ENCODE measurements at regions not wholly inside any gene's neighbourhood (a gene's known extent, or its start where the extent isn't known, plus 50 kb on each side); places are given as distances from the start of the nearest gene placed in this dataset.

GRCh38 chr4:187307131-187307530 lies 583.5 kb upstream of the FAT1 start:
- dilution Hi-C loops (cut with MboI; ENCODE audit: extremely low pct_ligation_motif_present, low sequenced_read_pairs) = no loop called here
- peak overlapping the region; percentile 74 for H3K27ac ChIP-seq (ENCODE audit: control insufficient read depth, insufficient read depth, low read length)
- peak overlapping the region; percentile 51 for H2AFZ ChIP-seq (ENCODE audit: control insufficient read depth, low read length)
- FAIRE-seq (peak; percentile 91), DNase-seq (ENCODE audit: low read depth, low spot score) (peak; percentile 68)
- peak overlapping the region in 2 of 3 experiments; percentile 36 to 51 for H3K4me3 ChIP-seq (ENCODE audit: control insufficient read depth in 2 of 3, extremely low read depth in 1 of 3, insufficient read depth in 2 of 3, low read depth in 1 of 3, low read length in 3 of 3)
- H3K9me1 ChIP-seq (ENCODE audit: control insufficient read depth, extremely low read depth, insufficient read depth, low read length) = no peaks in the 10 kb centered on the region
- peaks cover 32% of the 10 kb centered on the region for H3K4me1 ChIP-seq (ENCODE audit: control insufficient read depth, extremely low read depth, insufficient read depth, low read length)
- no peak overlapping the region for H3K9ac ChIP-seq (ENCODE audit: control insufficient read depth, extremely low read depth, insufficient read depth, low read length)
- H3K4me2 ChIP-seq (ENCODE audit: control insufficient read depth, extremely low read depth, insufficient read depth, low read depth, low read length) = peak overlapping the region; percentile 65
- peaks cover 0 to 1% of the 10 kb centered on the region in 2 experiments for H3K36me3 ChIP-seq (ENCODE audit: control insufficient read depth in 2 of 2, extremely low read depth in 1 of 2, insufficient read depth in 2 of 2, low read length in 2 of 2)
- H3K79me2 ChIP-seq (ENCODE audit: control insufficient read depth, insufficient read depth, low read length) = no peaks in the 10 kb centered on the region
- no peaks in the 10 kb centered on the region for H3K9me3 ChIP-seq (ENCODE audit: control insufficient read depth, low read depth, low read length)
- H3K27me3 ChIP-seq (ENCODE audit: control insufficient read depth, extremely low read depth, insufficient read depth, low read length) = no peaks in the 10 kb centered on the region
- H4K20me1 ChIP-seq (ENCODE audit: control insufficient read depth, extremely low read depth, insufficient read depth, low read length) = no peaks in the 10 kb centered on the region
- no peak for TF ChIP-seq EZH2 (IDR thresholded peaks at IDR 0.05; ENCODE audit: low read length)
- TF ChIP-seq CTCF (optimal IDR thresholded peaks at IDR 0.05 in 1 of 3, IDR thresholded peaks at IDR 0.05 in 1 of 3, conservative IDR thresholded peaks at IDR 0.05 in 1 of 3; ENCODE audit: extremely low read depth in 1 of 3, insufficient read depth in 2 of 3, low read length in 3 of 3) = no peak

DNA sequence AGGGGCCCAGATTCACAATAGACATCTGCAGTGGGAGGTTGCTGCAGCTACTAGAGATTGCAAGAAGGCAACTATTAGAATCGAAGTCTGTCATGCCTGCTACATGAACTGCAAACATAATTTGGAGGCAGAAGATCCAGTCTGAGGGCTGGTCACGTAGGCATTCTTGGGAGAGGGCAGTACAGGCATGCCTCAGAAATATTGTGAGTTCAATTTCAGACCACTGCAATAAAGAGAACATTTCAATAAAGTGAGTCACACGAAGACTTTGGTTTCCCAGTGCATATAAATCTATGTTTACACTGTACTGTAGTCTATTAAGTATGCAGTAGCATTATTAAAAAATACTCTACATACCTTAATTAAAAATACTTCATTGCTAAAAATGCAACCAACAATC lies 585.8 kb upstream of the FAT1 start:
- dilution Hi-C loops (cut with MboI; ENCODE audit: extremely low pct_ligation_motif_present, low sequenced_read_pairs) = no loop called here
- peak; percentile 96 for FAIRE-seq

More for the DNA sequence above, 585.8 kb upstream of the FAT1 start:
- Histone ChIP-seq H3K4me3 (ENCODE audit: control insufficient read depth in 2 of 3, extremely low read depth in 1 of 3, insufficient read depth in 2 of 3, low read depth in 1 of 3, low read length in 3 of 3) (no peak overlapping the region), H3K4me1 (ENCODE audit: control insufficient read depth, extremely low read depth, insufficient read depth, low read length) (peaks cover 32% of the 10 kb centered on the region), H3K27ac (ENCODE audit: control insufficient read depth, insufficient read depth, low read length) (peak overlapping the region; percentile 13), H3K9ac (ENCODE audit: control insufficient read depth, extremely low read depth, insufficient read depth, low read length) (no peak overlapping the region), H4K20me1 (ENCODE audit: control insufficient read depth, extremely low read depth, insufficient read depth, low read length) (no peaks in the 10 kb centered on the region), H3K9me3 (ENCODE audit: control insufficient read depth, low read depth, low read length) (no peaks in the 10 kb centered on the region), H3K9me1 (ENCODE audit: control insufficient read depth, extremely low read depth, insufficient read depth, low read length) (no peaks in the 10 kb centered on the region), H3K27me3 (ENCODE audit: control insufficient read depth, extremely low read depth, insufficient read depth, low read length) (no peaks in the 10 kb centered on the region), H3K36me3 (ENCODE audit: control insufficient read depth in 2 of 2, extremely low read depth in 1 of 2, insufficient read depth in 2 of 2, low read length in 2 of 2) (peaks cover 0 to 1% of the 10 kb centered on the region in 2 experiments), H3K4me2 (ENCODE audit: control insufficient read depth, extremely low read depth, insufficient read depth, low read depth, low read length) (peak overlapping the region; percentile 44), H2AFZ (ENCODE audit: control insufficient read depth, low read length) (no peak overlapping the region), H3K79me2 (ENCODE audit: control insufficient read depth, insufficient read depth, low read length) (no peaks in the 10 kb centered on the region)
- no peak for TF ChIP-seq CTCF (optimal IDR thresholded peaks at IDR 0.05 in 1 of 3, IDR thresholded peaks at IDR 0.05 in 1 of 3, conservative IDR thresholded peaks at IDR 0.05 in 1 of 3; ENCODE audit: extremely low read depth in 1 of 3, insufficient read depth in 2 of 3, low read length in 3 of 3)
- no peak for TF ChIP-seq EZH2 (IDR thresholded peaks at IDR 0.05; ENCODE audit: low read length)
- no peak for DNase-seq (ENCODE audit: low read depth, low spot score)
